Fibroblast of the aortic adventitia (primary cell): ENCODE measurements at regions not wholly inside any gene's neighbourhood (a gene's known extent, or its start where the extent isn't known, plus 50 kb on each side); places are given as distances from the start of the nearest gene placed in this dataset.

Experiments
- DNase-seq: peaks from one replicate; pipeline ENCODE4 v3.0.0-alpha.2; 2010; ENCODE audit warnings: low read depth
- H3K4me3 ChIP-seq: 2 replicates; pipeline ENCODE4 v1.5.1; 2011; ENCODE audit warnings: low read depth, mild to moderate bottlenecking, control low read depth, low read length, moderate library complexity
- CTCF ChIP-seq: IDR thresholded peaks from 2 replicates; pipeline ENCODE4 v1.5.1; 2011; ENCODE audit warnings: mild to moderate bottlenecking, low read length, control low read depth, inconsistent platforms; ENCODE audit not compliant: insufficient read depth

GRCh38 chr6:48833916-48834315 lies 629.1 kb downstream of the MMUT start:
- DNase-seq = no peak
- H3K4me3 ChIP-seq = no peak overlapping the region
- no peak for TF ChIP-seq CTCF

GRCh38 chr6:48826901-48827701 lies 636.0 kb downstream of the MMUT start:
- no peak overlapping the region for H3K4me3 ChIP-seq
- DNase-seq = peak; percentile 99
- no peak for TF ChIP-seq CTCF

GRCh38 chr6:48826152-48826515 lies 636.9 kb downstream of the MMUT start:
- no peak for TF ChIP-seq CTCF
- DNase-seq = peak; percentile 73
- H3K4me3 ChIP-seq = no peak overlapping the region

- DNase-seq = peak; percentile 45
- no peak for TF ChIP-seq CTCF
- no peak overlapping the region for H3K4me3 ChIP-seq
Measured at GRCh38 chr6:48825501-48826151, 637.4 kb downstream of the MMUT start.

GRCh38 chr6:48818052-48818412 lies 645.0 kb downstream of the MMUT start:
- no peak for TF ChIP-seq CTCF
- DNase-seq = no peak
- H3K4me3 ChIP-seq = no peak overlapping the region

GRCh38 chr6:48817333-48818051 lies 645.6 kb downstream of the MMUT start:
- H3K4me3 ChIP-seq = no peak overlapping the region
- TF ChIP-seq CTCF = no peak
- peak; percentile 72 for DNase-seq
